H54 (cell line): ENCODE measurements at regions not wholly inside any gene's neighbourhood (a gene's known extent, or its start where the extent isn't known, plus 50 kb on each side); places are given as distances from the start of the nearest gene placed in this dataset.
"Not testable (repeated sequence)": the region's sequence is repeated elsewhere in the genome, so short reads cannot be mapped to it uniquely, and the experiment has no call there.

Experiments used
- DNase-seq: peaks from one replicate; pipeline ENCODE4 v3.0.0; 2011; ENCODE audit warnings: low spot score, mixed read lengths; ENCODE audit not compliant: insufficient read length
- FAIRE-seq: peaks from 3 replicates; lab custom pipeline; 2011; peaks lifted over from hg19 to GRCh38; lab: Jason Lieb, UNC
- POLR2A ChIP-seq: IDR thresholded peaks from 2 replicates; pipeline ENCODE4 v1.6.1; 2011; ENCODE audit warnings: low read depth, mild to moderate bottlenecking, low read length

GRCh38 chr6:74346936-74347535 lies 651.0 kb downstream of the CD109 start:
- no peak for TF ChIP-seq POLR2A
- DNase-seq, result no peak
- FAIRE-seq, result no peak

GRCh38 chr6:74343804-74344203 lies 647.8 kb downstream of the CD109 start:
- FAIRE-seq (no peak), DNase-seq (no peak)
- no peak for TF ChIP-seq POLR2A

GRCh38 chr6:74343321-74343720 lies 647.3 kb downstream of the CD109 start:
- FAIRE-seq, DNase-seq: not testable (repeated sequence)

GRCh38 chr6:74334722-74335121 lies 638.7 kb downstream of the CD109 start:
- DNase-seq (no peak), FAIRE-seq (no peak)
- TF ChIP-seq POLR2A, result no peak

GRCh38 chr6:74333406-74333805 lies 637.4 kb downstream of the CD109 start:
- no peak for FAIRE-seq
- DNase-seq, result no peak
- TF ChIP-seq POLR2A, result no peak

GRCh38 chr6:74320715-74321114 lies 624.7 kb downstream of the CD109 start:
- FAIRE-seq (no peak), DNase-seq (no peak)
- no peak for TF ChIP-seq POLR2A

GRCh38 chr6:74320074-74320473 lies 624.1 kb downstream of the CD109 start:
- DNase-seq, result no peak
- no peak for TF ChIP-seq POLR2A
- no peak for FAIRE-seq

GRCh38 chr6:74319292-74319691 lies 623.3 kb downstream of the CD109 start:
- TF ChIP-seq POLR2A, result no peak
- FAIRE-seq (no peak), DNase-seq (no peak)

- FAIRE-seq, result no peak
- no peak for TF ChIP-seq POLR2A
- no peak for DNase-seq
Observed at GRCh38 chr6:74318738-74319137, 622.7 kb downstream of the CD109 start.

GRCh38 chr6:74312081-74312480 lies 616.1 kb downstream of the CD109 start:
- DNase-seq (no peak), FAIRE-seq (no peak)
- no peak for TF ChIP-seq POLR2A

GRCh38 chr6:74311431-74311830 lies 615.4 kb downstream of the CD109 start:
- FAIRE-seq (no peak), DNase-seq (no peak)
- no peak for TF ChIP-seq POLR2A

GRCh38 chr6:74289884-74290283 lies 593.9 kb downstream of the CD109 start:
- TF ChIP-seq POLR2A, result no peak
- FAIRE-seq (no peak), DNase-seq (no peak)

GRCh38 chr6:74287932-74288331 lies 591.9 kb downstream of the CD109 start:
- FAIRE-seq, result no peak

GRCh38 chr6:74287441-74287840 lies 591.4 kb downstream of the CD109 start:
- DNase-seq (no peak), FAIRE-seq (no peak)
- no peak for TF ChIP-seq POLR2A

More at GRCh38 chr6:74287932-74288331, 591.9 kb downstream of the CD109 start:
- TF ChIP-seq POLR2A, result no peak
- DNase-seq, result no peak

GRCh38 chr6:74284284-74284683 lies 588.3 kb downstream of the CD109 start:
- DNase-seq (no peak), FAIRE-seq (no peak)
- TF ChIP-seq POLR2A, result no peak
